ENCODE measurements at regions not wholly inside any gene's neighbourhood (a gene's known extent, or its start where the extent isn't known, plus 50 kb on each side); places are given as distances from the start of the nearest gene placed in this dataset.

GRCh38 chr15:61517335-61517734, 288.2 kb upstream of the RORA start:
- no peak for ATAC-seq
- Histone ChIP-seq H3K36me3 (ENCODE audit: control insufficient read depth in 1 of 2, insufficient read depth in 2 of 2, low read length in 2 of 2) (no peaks in the 10 kb centered on the region), H3K4me2 (ENCODE audit: low read length) (no peak overlapping the region), H2AFZ (ENCODE audit: low read depth, low read length, poor library complexity, severe bottlenecking) (no peak overlapping the region), H3K4me3 (replicated peaks in 1 of 2; ENCODE audit: low read depth in 1 of 2, low read length in 2 of 2) (no peak overlapping the region), H3K79me2 (ENCODE audit: insufficient read depth, low read length) (no peaks in the 10 kb centered on the region), H3K27me3 (ENCODE audit: insufficient read depth, low read length) (no peaks in the 10 kb centered on the region), H3K4me1 (ENCODE audit: control insufficient read depth in 1 of 2, insufficient read depth in 2 of 2, low read length in 2 of 2) (no peaks in the 10 kb centered on the region), H3K9ac (ENCODE audit: low read length) (no peak overlapping the region), H4K20me1 (ENCODE audit: insufficient read depth) (no peaks in the 10 kb centered on the region), H3K9me3 (ENCODE audit: control insufficient read depth in 1 of 2, insufficient read depth in 1 of 2, low read depth in 1 of 2, low read length in 2 of 2) (no peaks in the 10 kb centered on the region; a peak in 1 of 4 replicates), H3K27ac (ENCODE audit: low read depth, low read length) (no peak overlapping the region), H3K9me2 (ENCODE audit: insufficient read depth) (no peaks in the 10 kb centered on the region)
- TF ChIP-seq SP1 (IDR thresholded peaks at IDR 0.05; ENCODE audit: low read depth) (no peak), EZH2phosphoT487 (IDR thresholded peaks at IDR 0.05; ENCODE audit: borderline replicate concordance) (no peak), ELF1 (IDR thresholded peaks at IDR 0.05; ENCODE audit: borderline replicate concordance, low read depth) (no peak), JUND (IDR thresholded peaks at IDR 0.05) (no peak), ZBTB33 (IDR thresholded peaks at IDR 0.05; ENCODE audit: extremely low read depth, insufficient replicate concordance, low read length) (no peak)
- no peak for DNase-seq (ENCODE audit: low read depth, low spot score)
- BruUV-seq (replicated peaks): no TSS peak
- CTCF ChIA-PET: interaction anchor here (1.2 kb wide), 1 partner anchor 317 kb away, joined by 4 read pairs; no protein-coding TSS in a partner anchor
- RAD21 ChIA-PET (ENCODE audit: low non-redundant PET in 1 of 2, low total read pairs in 2 of 2, uncharacterized antibody in 2 of 2, unreplicated experiment in 2 of 2): no interaction called here
- intact Hi-C loops (cut with micrococcal nuclease): no loop called here
- POLR2A ChIA-PET: interaction anchor here (0.7 kb wide), 1 partner anchor 484 kb away, joined by 4 read pairs; no protein-coding TSS in a partner anchor

GRCh38 chr15:61511756-61512155, 282.7 kb upstream of the RORA start:
- CTCF ChIA-PET: no interaction called here
- ATAC-seq (no peak), DNase-seq (ENCODE audit: low read depth, low spot score) (no peak)
- intact Hi-C loops (cut with micrococcal nuclease): no loop called here
- H3K9me3 ChIP-seq (ENCODE audit: control insufficient read depth in 1 of 2, insufficient read depth in 1 of 2, low read depth in 1 of 2, low read length in 2 of 2): no peaks in the 10 kb centered on the region; a peak in 1 of 4 replicates
- H4K20me1 ChIP-seq (ENCODE audit: insufficient read depth): no peaks in the 10 kb centered on the region
- H3K4me1 ChIP-seq (ENCODE audit: control insufficient read depth in 1 of 2, insufficient read depth in 2 of 2, low read length in 2 of 2): no peaks in the 10 kb centered on the region
- no peak for TF ChIP-seq SRF (IDR thresholded peaks at IDR 0.05; ENCODE audit: low read depth)
- no peak for TF ChIP-seq SP1 (IDR thresholded peaks at IDR 0.05; ENCODE audit: low read depth)
- no peak for TF ChIP-seq CBX3 (IDR thresholded peaks at IDR 0.05; ENCODE audit: low read depth)
- TF ChIP-seq ELF1 (IDR thresholded peaks at IDR 0.05; ENCODE audit: borderline replicate concordance, low read depth): no peak
- no peak for TF ChIP-seq ZFX (IDR thresholded peaks at IDR 0.05)
- no peak for TF ChIP-seq EGR1 (IDR thresholded peaks at IDR 0.05; ENCODE audit: low read depth)
- TF ChIP-seq EZH2 (IDR thresholded peaks at IDR 0.05): no peak
- TF ChIP-seq YY1 (IDR thresholded peaks at IDR 0.05; ENCODE audit: extremely low read depth, insufficient replicate concordance, low read depth, low read length): no peak
- TF ChIP-seq ZBTB33 (IDR thresholded peaks at IDR 0.05; ENCODE audit: extremely low read depth, insufficient replicate concordance, low read length): no peak
- TF ChIP-seq ATF3 (IDR thresholded peaks at IDR 0.05): no peak
- no peak for TF ChIP-seq POLR2A (IDR thresholded peaks at IDR 0.05; ENCODE audit: borderline replicate concordance, extremely low read depth, insufficient read depth, insufficient read length)
- no peak for TF ChIP-seq JUND (IDR thresholded peaks at IDR 0.05)
- TF ChIP-seq EZH2phosphoT487 (IDR thresholded peaks at IDR 0.05; ENCODE audit: borderline replicate concordance): no peak
- no peak overlapping the region for H3K4me2 ChIP-seq (ENCODE audit: low read length)
- RAD21 ChIA-PET (ENCODE audit: low non-redundant PET in 1 of 2, low total read pairs in 2 of 2, uncharacterized antibody in 2 of 2, unreplicated experiment in 2 of 2): no interaction called here
- H3K9ac ChIP-seq (ENCODE audit: low read length): no peak overlapping the region
- no peaks in the 10 kb centered on the region for H3K36me3 ChIP-seq (ENCODE audit: control insufficient read depth in 1 of 2, insufficient read depth in 2 of 2, low read length in 2 of 2)
- no peak overlapping the region for H3K27ac ChIP-seq (ENCODE audit: low read depth, low read length)
- no peaks in the 10 kb centered on the region for H3K79me2 ChIP-seq (ENCODE audit: insufficient read depth, low read length)
- no peak overlapping the region for H2AFZ ChIP-seq (ENCODE audit: low read depth, low read length, poor library complexity, severe bottlenecking)
- H3K9me2 ChIP-seq (ENCODE audit: insufficient read depth): no peaks in the 10 kb centered on the region
- no peak overlapping the region for H3K4me3 ChIP-seq (replicated peaks in 1 of 2; ENCODE audit: low read depth in 1 of 2, low read length in 2 of 2)
- H3K27me3 ChIP-seq (ENCODE audit: insufficient read depth, low read length): no peaks in the 10 kb centered on the region
- BruUV-seq (replicated peaks): no TSS peak
- POLR2A ChIA-PET: no interaction called here
